SK-N-SH (cell line): ENCODE measurements at regions not wholly inside any gene's neighbourhood (a gene's known extent, or its start where the extent isn't known, plus 50 kb on each side); places are given as distances from the start of the nearest gene placed in this dataset.

Experiments used
- EP300 ChIP-seq, 2 experiments: IDR thresholded peaks; 2 replicates each; pipeline versions ENCODE4 v1.4.0 to v1.6.1; 2012; ENCODE audit warnings: borderline replicate concordance in 1 of 2, low read depth in 1 of 2, low read length in 1 of 2
- EZH2phosphoT487 ChIP-seq: fragments of 200-600 bp; sonication (generic); IDR thresholded peaks from 2 replicates; pipeline ENCODE4 v1.6.1; 2017; ENCODE audit warnings: low read depth, mixed run types, mild to moderate bottlenecking, antibody characterized with exemption, moderate library complexity, borderline replicate concordance
- FOXJ3 ChIP-seq: sonication (generic); formaldehyde crosslinking; IDR thresholded peaks from 2 replicates; pipeline ENCODE4 v1.5.1; 2020; ENCODE audit warnings: mild to moderate bottlenecking, missing genetic modification reagents
- FOXM1 ChIP-seq: IDR thresholded peaks from 2 replicates; pipeline ENCODE4 v1.4.0; 2012; ENCODE audit warnings: low read depth, mild to moderate bottlenecking
- JUND ChIP-seq: IDR thresholded peaks from 2 replicates; pipeline ENCODE4 v1.4.0; 2012
- RAD21 ChIP-seq: IDR thresholded peaks from 2 replicates; pipeline ENCODE4 v1.6.1; 2012; ENCODE audit warnings: mild to moderate bottlenecking, low read length
- SIN3A ChIP-seq: IDR thresholded peaks from 2 replicates; pipeline ENCODE4 v1.6.1; 2012; ENCODE audit warnings: low read depth, mild to moderate bottlenecking, low read length, moderate library complexity, borderline replicate concordance
- TF ChIP-seq, protein P1 (sequence below): fragments of 200-600 bp; sonication (generic); IDR thresholded peaks from 2 replicates; pipeline ENCODE4 v1.6.1; 2017; ENCODE audit warnings: antibody characterized with exemption, mild to moderate bottlenecking, moderate library complexity

DNA sequence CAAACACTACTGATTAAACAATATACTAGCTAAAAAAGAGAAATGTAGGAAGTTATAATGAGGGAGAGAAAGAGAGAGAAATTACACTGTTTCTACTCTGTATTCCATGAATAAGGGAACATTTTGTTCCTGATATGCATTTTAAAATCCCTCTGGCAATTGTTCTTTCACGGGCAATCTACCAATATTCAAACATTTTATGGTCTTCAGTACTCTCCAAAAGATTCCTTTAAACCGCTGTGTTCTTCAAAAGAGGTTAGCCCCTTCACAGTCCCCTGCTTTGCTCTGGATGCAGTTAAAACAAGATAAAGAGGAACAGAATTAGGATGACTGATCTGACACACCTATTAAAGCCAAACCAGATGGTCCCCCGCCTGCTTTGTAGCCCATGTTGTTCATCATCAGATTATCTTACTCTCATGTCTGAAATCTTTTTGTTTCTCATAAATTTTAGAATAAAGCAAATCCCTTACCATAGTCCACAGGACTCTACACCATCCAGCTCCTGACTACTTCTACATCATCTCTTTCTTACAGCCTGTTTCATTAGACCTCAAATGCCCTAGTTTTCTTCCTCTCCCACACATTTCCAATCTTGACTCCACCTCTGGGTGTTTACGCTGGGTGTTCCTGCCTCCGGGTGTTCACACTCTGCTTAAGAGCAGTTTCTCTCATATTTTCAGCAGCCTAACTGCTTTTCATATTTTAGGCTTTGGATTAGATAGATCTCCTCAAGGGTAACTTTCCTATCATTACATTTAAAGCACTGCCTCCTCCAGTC is 399.7 kb downstream of the COL12A1 start:
- TF ChIP-seq EP300 (IDR thresholded peaks at IDR 0.05; ENCODE audit: borderline replicate concordance in 1 of 2, low read depth in 1 of 2, low read length in 1 of 2) (no peak), JUND (no peak), EZH2phosphoT487 (no peak), SIN3A (no peak), FOXJ3 (no peak), FOXM1 (no peak), RAD21 (no peak)
- TF ChIP-seq, protein P1, sequence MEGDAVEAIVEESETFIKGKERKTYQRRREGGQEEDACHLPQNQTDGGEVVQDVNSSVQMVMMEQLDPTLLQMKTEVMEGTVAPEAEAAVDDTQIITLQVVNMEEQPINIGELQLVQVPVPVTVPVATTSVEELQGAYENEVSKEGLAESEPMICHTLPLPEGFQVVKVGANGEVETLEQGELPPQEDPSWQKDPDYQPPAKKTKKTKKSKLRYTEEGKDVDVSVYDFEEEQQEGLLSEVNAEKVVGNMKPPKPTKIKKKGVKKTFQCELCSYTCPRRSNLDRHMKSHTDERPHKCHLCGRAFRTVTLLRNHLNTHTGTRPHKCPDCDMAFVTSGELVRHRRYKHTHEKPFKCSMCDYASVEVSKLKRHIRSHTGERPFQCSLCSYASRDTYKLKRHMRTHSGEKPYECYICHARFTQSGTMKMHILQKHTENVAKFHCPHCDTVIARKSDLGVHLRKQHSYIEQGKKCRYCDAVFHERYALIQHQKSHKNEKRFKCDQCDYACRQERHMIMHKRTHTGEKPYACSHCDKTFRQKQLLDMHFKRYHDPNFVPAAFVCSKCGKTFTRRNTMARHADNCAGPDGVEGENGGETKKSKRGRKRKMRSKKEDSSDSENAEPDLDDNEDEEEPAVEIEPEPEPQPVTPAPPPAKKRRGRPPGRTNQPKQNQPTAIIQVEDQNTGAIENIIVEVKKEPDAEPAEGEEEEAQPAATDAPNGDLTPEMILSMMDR: no peak
